Stomach (tissue), 4 donors: ENCODE measurements at regions not wholly inside any gene's neighbourhood (a gene's known extent, or its start where the extent isn't known, plus 50 kb on each side); places are given as distances from the start of the nearest gene placed in this dataset.

Source experiments
- POLR2AphosphoS5 ChIP-seq, 3 donors: sonication (generic); formaldehyde crosslinking; IDR thresholded peaks; one replicate each; pipeline ENCODE4 v1.6.1; 2016; ENCODE audit warnings: antibody characterized with exemption in 3 of 3
- TF ChIP-seq, protein P1 (sequence below), 7 experiments: fragments of 450-650 bp in 4 of 7; fragments of 200-600 bp in 3 of 7; sonication (generic) in 3 of 7; IDR thresholded peaks; one replicate each; pipeline ENCODE4 v1.5.1; 2016 to 2019; ENCODE audit warnings: antibody characterized with exemption in 7 of 7, control low read depth in 2 of 7, mild to moderate bottlenecking in 1 of 7

DNA sequence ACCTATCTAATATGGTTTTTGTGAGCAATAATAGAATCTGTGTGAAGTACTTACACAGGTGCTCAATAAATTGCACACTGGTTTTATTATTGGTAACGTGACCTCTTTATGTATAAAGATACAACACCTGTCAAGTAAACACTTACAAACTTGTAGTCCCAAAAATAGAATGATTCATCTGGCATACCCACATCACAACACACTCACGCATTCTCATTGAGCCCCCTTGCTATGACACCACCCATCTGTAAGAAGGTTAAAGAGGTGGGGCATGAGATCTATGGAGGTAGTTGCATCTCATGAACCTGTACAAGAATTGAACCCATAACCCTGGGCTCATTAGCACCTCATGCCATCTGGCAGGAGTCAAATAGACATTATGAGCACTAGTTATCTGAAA is 134.9 kb upstream of the THBS1 start:
- TF ChIP-seq, protein P1, sequence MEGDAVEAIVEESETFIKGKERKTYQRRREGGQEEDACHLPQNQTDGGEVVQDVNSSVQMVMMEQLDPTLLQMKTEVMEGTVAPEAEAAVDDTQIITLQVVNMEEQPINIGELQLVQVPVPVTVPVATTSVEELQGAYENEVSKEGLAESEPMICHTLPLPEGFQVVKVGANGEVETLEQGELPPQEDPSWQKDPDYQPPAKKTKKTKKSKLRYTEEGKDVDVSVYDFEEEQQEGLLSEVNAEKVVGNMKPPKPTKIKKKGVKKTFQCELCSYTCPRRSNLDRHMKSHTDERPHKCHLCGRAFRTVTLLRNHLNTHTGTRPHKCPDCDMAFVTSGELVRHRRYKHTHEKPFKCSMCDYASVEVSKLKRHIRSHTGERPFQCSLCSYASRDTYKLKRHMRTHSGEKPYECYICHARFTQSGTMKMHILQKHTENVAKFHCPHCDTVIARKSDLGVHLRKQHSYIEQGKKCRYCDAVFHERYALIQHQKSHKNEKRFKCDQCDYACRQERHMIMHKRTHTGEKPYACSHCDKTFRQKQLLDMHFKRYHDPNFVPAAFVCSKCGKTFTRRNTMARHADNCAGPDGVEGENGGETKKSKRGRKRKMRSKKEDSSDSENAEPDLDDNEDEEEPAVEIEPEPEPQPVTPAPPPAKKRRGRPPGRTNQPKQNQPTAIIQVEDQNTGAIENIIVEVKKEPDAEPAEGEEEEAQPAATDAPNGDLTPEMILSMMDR (IDR thresholded peaks at IDR 0.05): no peak
- TF ChIP-seq POLR2AphosphoS5 (IDR thresholded peaks at IDR 0.05): no peak
